ENCODE measurements at regions not wholly inside any gene's neighbourhood (a gene's known extent, or its start where the extent isn't known, plus 50 kb on each side); places are given as distances from the start of the nearest gene placed in this dataset.

GRCh38 chr4:19455850-19456602 lies 795.7 kb upstream of the SLIT2 start:
- TF ChIP-seq CTCF (conservative IDR thresholded peaks at IDR 0.05; ENCODE audit: low read length) (no peak), EZH2phosphoT487 (IDR thresholded peaks at IDR 0.05; ENCODE audit: borderline replicate concordance) (no peak)

Measured in Loucy (cell line).